CMK (cell line): ENCODE measurements at regions not wholly inside any gene's neighbourhood (a gene's known extent, or its start where the extent isn't known, plus 50 kb on each side); places are given as distances from the start of the nearest gene placed in this dataset.
"Not testable (repeated sequence)": the region's sequence is repeated elsewhere in the genome, so short reads cannot be mapped to it uniquely, and the experiment has no call there.

Experiments used
- DNase-seq: peaks from one replicate; pipeline ENCODE4 v3.0.0-alpha.2; 2010; ENCODE audit warnings: low read depth

DNA sequence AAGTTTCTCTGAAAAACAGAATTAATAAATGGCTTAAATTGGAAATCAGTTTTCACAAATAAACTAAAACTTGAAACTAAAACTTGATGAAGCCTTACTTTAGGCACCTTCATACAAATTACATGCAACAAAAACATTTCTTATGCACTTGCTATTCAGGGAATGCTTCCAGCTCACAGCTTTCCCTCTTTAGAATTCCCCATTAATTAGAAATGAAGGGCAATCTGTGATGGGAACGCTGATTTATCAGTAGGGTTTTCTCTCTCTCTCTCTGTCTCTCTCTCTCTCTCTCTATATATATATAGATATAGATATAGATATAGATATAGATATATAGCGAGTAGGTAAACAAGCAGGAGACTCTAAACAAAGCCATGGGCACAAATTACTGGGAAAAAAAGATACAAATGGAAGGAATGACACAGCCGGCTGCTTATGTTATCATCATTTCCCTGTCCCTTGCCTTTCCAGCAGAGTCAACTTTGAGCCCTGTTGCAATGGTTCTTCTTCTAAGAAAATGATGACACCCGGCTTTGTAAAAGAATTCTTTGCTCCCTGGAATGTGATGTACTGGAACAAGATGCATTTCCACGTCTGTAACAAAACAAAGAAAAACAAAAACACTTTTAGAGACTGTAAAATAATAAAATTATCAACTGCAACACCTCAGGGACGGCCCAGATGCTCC is 1121.6 kb upstream of the TMEM132C start:
- DNase-seq: no peak

DNA sequence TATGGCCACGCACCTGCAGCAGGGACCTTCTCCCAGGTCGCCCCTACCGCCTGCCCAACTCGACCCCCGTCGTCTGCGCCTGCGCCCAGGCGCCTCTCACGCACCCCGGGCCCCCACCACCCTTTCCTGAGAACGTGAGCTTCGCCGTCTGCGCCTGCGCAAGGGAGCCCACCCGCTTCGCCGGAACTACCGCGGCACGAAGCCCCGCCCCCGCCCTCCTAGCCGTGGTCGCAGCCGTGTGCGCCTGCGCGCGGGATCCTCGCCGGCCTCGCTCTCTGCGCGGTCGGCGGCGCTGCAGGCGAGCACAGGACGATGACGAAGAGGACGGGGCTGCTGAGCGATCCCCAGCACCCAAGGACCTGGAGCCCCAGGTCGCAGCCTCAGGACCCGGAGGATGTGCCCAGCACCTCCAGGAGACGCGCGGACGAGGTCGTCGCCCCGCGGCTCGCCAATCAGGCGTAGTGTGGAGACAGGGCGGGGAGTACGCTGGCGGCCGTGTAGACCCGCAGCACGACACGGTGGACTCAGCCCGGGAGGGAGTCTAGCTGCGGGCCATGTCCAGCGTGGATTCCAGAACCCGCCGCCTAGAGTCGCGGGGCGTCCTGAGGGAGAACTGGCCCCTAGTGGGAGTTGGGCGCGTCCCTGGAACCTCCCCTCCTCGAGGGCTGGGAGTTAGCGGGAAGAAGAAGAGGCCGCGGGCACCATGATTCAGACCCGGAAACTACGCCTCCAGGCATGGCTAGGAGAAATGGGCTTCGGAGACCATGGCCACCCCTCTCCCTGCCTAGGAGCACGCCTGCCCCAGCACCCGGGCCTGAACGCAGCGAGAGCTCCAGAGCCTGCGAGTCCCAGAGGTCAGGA is 1120.8 kb upstream of the TMEM132C start:
- DNase-seq: no peak

DNA sequence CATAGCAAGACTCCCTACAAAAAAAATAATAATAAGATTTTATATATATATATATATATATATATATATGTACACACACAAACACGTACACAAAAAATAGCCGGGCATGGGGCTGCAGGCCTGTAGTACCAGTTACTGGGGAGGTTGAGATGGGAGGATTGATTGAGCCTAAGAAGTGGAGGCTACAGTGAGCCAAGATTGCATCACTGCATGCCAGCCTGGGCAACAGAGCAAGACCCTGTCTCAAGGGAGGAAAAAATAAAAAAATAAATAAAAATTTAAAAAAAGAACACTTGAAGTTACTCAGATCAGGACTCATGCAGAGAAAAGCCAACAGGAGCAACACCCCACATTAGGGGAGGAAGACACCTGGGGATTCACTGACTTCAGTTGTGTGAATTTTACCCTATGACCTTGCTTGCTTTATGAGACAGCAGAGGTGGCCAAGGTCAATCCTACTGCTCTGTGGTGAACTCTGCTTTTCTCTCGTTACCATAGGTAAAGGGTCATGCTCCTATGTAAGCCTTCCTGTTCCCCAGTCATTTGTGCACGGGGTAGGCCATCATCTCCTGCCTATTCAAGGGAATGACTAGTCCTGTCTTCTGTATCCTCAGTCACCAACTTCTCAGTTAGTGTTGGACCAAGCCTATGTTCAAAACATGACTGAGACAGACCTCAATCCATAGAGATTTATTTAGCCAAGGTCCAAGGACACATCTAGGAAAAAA is 1119.8 kb upstream of the TMEM132C start:
- DNase-seq: no peak

DNA sequence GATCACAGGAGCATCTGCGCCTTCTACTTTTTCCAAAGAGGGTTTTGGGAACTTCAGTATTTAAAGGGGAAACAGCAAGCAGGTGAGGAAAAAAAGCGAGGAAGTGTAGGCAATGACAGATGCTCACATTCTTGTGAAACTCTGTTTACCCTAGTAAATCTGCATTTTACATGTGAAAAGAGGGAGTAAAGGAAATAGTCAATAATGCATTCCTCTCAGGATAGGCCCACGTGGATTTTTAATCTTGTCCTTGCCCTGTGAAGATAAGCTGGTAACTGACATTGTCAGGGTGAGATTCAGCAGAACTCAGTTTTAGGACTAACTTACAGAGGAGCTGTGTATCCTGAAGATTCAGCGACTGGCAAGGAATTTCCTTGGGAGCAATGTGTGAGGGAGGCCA is 1119.2 kb upstream of the TMEM132C start:
- DNase-seq: no peak

DNA sequence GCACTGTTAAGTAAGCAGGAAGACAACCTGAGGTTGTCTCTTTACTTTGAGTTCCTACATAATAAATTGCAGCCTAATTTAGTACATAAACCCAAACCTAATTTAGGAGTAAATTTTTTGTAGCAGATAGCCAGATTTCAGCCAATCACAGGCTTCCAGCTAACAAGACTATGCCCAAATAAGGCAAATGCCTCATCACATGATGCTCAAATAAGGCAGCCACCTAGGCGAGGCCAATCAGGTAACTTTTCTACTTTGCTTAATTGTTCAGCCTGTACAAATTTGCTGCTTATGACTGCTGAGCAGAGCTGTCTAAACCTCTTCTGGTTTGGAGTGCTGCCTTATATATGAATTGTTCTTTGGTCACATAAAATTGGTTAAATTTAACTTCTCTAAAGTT is 1118.7 kb upstream of the TMEM132C start:
- no peak for DNase-seq

DNA sequence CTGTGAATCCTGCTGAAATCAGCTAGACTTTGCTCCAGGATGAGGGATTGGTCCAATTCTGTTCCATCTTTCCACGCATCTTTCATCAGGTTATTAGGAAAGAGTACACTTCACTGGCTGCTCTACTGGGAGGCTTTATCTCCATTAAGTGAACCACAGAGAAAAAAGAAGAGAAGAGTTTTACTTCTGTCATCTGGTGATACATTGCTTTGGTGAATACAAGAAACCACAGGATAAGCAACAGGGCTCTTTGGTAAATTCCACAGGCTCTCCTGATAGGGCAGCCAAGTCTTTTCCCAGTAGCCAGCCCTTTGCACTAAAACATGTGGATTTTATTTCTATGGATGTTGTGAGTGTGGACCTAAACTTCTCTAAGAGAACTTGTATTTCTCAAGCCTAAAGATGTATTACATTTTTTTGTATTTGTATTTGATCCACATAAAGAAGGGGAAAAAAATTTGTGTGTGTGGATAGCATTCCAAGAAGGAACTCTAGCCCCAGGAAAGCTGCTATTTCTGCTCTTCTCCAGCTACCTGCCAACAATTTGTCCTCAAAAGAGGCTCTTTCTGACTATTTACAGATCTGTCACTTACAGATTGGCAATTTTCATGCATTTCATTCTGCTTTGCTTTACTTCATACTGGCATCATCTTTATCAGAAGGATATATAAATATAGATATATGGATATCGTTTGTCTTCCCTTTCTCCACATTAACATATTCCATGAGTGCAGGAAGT is 1117.6 kb upstream of the TMEM132C start:
- DNase-seq: no peak

DNA sequence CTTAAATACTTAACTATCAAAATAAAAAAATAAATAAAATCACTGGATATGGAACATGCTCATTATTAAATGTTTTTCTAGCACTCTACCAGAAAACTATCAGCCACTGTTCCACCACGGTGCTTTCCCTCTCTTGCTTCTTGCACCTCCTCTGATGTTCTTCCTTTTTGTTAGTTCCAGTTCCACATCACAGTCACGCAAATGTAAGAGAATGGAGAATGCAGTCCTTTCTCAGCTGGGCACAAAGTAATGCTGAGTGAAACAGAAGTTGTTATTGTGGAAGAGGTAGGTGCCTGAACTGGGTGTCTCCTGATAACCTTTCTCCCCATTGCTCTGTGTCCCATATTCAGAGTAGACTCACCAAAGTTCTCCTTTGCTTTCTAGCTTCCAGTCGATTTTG is 1116.9 kb upstream of the TMEM132C start:
- no peak for DNase-seq

DNA sequence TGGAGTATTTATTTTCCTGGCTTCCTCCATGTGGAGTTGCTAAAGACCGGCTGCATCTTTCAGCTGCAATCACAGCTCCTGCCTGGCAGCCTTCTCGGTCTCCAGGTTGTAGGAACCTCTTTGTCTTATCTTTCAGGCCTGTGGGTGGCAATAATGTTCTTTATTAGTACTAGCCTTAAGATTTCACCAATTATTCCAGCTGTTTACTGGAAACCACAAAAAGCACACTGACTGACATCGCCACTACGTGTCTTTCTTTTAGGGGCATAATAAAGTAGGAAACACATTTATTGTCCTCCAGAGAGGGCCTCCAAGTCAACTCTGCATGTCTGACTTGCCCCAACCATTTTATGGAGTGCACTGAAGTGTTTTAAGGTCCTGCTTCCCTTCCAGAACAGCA is 1116.5 kb upstream of the TMEM132C start:
- no peak for DNase-seq

DNA sequence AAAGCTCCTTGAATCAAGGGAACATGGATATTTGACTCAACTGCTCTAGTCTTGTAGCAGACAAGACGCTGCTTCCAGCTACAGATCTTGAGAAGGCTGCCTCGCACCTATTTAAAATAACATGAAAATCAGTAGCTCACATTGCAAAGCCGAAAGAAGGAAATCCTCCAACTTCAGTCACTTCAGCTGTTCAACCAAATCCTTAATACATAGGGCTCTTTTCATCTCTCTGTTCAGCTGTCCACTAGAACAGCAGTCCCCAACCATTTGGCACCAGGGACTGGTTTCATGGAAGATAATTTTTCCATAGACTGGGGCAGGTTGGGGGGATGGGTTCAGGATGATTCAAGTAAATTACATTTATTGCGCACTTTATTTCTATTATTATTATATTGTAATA is 1116.0 kb upstream of the TMEM132C start:
- DNase-seq: no peak

DNA sequence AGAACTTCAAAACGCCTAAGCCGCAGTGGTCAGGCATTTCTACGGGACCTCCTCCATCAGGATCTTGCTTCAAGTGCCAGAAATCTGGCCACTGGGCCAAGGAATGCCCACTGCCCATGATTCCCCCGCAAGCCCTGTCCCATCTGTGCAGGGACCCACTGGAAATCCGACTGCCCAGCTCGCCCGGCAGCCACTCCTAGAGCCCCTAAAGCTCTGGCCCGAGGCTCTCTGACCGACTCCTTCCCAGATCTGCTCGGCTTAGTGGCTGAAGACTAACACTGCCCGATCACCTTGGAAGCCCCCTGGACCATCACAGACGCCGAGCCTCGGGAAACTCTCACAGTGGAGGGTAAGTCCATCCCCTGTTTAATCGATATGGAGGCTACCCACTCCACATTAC is 1113.0 kb upstream of the TMEM132C start:
- DNase-seq: no peak

DNA sequence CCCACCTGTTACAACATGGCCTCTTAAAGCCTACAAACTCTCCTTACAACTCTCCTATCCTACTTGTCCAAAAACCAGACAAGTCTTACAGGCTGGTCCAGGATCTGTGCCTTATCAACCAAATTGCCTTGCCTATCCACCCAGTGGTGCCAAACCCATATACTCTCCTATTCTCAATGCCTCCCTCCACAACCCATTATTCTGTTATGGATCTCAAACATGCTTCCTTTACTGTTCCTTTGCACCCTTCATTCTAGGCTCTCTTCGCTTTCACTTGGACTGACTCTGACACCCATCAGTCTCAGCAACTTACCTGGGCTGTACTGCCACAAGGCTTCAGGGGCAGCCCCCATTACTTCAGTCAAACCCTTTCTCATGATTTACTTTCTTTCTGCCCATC is 1112.1 kb upstream of the TMEM132C start:
- not testable (repeated sequence) for DNase-seq

DNA sequence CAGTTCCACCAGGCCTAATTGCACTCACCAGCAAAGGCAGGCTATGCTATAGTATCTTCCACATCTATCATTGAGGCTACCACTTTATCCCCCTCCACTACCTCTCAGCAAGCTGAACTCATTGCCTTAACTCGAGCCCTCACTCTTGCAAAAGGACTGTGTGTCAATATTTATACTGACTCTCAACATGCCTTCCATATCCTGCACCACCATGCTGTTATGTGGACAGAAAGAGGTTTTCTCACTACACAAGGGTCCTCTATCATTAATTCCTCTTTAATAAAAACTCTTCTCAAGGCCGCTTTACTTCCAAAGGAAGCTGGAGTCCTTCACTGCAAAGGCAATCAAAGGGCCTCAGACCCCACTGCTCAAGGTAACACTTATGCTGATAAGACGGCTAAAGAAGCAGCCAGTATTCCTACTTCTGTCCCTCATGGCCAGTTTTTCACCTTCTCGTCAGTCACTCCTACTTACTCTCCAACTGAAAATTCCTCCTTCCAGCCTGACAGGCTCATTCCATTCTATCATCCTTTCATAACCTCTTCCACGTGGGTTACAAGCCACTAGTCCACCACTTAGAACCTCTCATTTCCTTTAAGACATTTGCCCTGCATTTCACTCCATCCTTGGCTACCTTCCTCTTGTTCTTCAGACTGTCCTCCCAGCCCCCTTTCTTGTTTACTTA is 1110.9 kb upstream of the TMEM132C start:
- not testable (repeated sequence) for DNase-seq

DNA sequence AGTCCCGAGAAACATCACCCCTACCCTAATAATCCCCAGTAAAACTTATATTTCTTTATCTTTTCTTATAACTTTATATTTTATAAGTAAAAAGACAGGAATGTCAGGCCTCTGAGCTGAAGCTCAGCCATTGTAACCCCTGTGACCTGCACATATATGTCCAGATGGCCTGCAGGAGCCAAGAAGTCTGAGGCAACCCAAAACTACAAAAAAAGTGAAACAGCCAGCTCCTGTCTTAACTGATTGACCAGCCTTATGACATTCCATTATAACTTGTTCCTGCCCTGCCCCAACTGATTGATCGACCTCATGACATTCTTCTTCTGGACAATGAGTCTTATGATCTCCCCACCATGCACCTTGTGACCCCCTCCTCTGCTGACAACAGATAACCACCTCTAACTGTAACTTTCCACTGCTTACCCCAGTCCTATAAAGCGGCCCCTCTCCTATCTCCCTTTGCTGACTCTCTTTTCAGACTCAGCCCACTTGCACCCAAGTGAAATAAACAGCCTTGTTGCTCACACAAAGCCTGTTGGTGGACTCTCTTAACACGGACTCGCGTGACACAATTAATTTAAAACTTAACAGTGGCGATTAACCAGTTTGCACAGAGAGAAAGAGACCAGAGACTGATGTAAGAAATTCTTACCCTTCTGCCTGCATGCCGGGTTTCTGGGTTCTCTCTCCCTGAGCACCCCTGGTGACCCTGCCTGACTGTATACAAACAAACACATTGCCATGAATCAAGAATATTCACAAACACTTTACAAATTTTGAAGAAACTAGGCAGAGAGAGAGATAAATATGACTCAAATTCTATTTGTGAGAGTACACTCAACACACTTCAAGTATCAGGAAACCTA is 1109.2 kb upstream of the TMEM132C start:
- not testable (repeated sequence) for DNase-seq

DNA sequence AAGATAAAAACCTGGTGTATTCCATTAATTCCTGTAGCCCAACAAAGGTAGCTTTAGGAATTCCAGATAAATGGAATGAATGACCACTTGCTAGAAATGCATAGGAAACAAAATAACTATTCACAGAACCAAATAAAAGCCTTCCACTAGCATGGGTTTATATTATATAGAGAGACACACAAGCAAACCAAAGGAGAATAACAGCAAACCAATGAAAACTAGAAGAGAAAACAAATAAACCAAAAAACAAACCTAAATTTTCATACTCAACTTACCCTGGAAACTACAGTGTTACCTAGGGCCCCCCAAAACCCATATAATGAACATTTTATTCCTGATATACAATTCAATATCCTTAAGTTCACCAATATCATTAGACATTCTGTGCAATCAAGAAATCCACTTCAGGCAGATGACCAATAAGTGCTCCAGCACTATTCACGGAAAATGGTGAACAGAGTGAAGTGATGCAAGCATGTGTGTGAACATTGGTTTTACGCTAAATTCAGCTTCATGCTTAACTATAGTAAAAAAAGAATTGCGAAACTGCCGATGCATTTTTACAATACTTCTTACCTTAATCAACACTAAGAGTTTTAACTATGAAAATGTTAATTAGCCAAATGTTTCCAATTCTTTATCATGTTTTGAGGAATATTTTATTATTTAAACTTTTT is 1108.4 kb upstream of the TMEM132C start:
- DNase-seq: no peak

DNA sequence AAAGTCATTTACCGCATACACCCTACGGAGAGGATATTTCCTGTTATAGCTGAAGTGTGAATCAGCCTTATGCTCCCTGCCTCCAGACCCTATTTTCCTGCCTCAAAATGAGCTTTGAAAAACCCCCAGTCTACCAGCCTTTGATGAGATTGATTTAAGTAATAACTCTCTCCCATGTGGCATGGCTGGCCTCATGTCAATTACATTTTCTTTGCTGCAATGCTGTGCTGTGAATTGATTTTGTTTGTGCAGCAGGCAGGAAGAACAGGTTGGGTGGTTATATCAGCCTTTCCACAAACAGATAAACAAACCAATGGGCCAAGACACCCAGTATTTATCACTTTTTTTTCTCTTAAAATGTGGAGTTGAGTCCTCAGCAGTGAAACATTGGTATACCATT is 1105.5 kb upstream of the TMEM132C start:
- no peak for DNase-seq

DNA sequence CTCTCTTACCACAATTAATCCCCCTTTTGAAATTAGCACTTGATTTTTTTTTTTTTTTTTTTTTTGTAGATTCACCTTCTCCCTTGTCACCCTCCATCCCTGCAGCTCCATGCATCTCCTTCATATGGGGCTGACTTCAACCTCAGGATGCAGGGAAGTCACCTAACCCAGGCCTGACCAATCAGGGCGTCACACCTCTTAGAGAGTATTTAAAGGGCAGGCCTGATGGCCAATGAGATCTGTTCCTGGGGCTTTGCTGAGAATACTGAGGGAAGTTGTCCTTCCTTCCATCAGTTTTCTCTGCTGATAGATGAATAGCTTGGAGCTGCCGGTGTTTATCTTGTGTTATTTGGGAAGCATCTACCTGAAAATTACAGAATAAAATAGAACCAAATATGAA is 1104.7 kb upstream of the TMEM132C start:
- DNase-seq: no peak

DNA sequence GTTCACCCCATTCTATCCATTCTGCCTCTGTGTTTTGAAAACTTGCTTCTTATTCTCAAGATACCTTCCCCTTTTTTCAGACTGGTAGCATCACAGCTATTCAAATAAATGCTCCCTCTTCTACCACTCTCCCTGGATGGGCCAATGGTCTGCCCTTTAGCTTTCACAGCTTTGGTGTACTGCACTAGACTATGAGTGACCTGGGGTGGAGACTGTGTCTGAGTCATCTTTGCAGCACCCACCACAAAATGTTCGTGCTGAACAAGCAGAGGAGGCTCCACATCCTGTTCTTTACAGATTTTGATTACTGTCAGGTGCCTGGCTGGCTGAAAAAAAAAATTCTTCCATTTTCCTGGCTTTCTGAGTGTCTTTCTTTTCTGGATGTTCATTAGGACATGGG is 1104.1 kb upstream of the TMEM132C start:
- no peak for DNase-seq

DNA sequence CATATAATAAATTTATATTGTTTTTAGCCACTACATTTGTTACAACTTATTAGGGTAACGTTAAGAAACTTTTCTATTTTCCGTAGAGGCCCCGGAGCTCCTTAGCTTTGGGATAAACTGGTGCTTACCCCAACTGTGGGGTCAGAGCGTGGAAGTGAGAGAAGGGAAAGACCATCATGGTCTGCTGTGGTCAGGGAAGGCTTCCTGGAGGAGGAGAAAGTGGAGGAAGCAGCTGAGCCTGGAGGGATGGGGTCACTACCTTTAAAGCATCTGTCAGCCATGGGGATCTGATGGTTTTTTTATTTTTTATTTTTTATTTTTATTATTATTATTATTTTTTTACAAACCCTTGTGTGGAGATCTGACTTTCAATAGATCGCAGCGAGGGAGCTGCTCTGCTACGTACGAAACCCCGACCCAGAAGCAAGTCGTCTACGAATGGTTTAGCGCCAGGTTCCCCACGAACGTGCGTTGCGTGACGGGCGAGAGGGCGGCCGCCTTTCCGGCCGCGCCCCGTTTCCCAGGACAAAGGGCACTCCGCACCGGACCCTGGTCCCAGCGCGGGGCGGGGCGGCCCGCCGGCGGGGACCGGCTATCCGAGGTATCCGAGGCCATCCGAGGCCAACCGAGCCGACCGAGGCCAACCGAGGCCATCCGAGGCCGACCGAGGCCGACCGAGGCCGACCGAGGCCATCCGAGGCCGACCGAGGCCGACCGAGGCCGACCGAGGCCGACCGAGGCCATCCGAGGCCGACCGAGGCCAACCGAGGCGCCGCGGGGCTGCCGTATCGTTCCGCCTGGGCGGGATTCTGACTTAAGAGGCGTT is 1101.2 kb upstream of the TMEM132C start:
- DNase-seq: peak; percentile 0
